Smooth muscle cell (in vitro differentiated cells): ENCODE measurements at regions not wholly inside any gene's neighbourhood (a gene's known extent, or its start where the extent isn't known, plus 50 kb on each side); places are given as distances from the start of the nearest gene placed in this dataset.
"Not testable (repeated sequence)": the region's sequence is repeated elsewhere in the genome, so short reads cannot be mapped to it uniquely, and the experiment has no call there.

ENCODE experiments used
- DNase-seq: peaks from one replicate; lab custom pipeline; 2025; ENCODE audit not compliant: unreplicated experiment; lab: John Stamatoyannopoulos, UW
- H2AFZ ChIP-seq: fragments of 200-600 bp; sonication (generic); 2 replicates; pipeline ENCODE4 v1.6.0; 2016; ENCODE audit warnings: antibody characterized with exemption, low read depth, mild to moderate bottlenecking
- H3F3A ChIP-seq: fragments of 200-600 bp; sonication (generic); 2 replicates; pipeline ENCODE4 v1.6.0; 2017; ENCODE audit warnings: antibody characterized with exemption, low read depth
- H3K27ac ChIP-seq: fragments of 200-600 bp; sonication (generic); 2 replicates; pipeline ENCODE4 v1.5.1; 2016; ENCODE audit warnings: low read depth, mild to moderate bottlenecking
- H3K27me3 ChIP-seq: fragments of 200-600 bp; sonication (generic); 2 replicates; pipeline ENCODE4 v1.6.1; 2016; ENCODE audit warnings: low read depth, mild to moderate bottlenecking
- H3K36me3 ChIP-seq: fragments of 200-600 bp; sonication (generic); 2 replicates; pipeline ENCODE4 v1.5.1; 2016; ENCODE audit warnings: low read depth
- H3K4me1 ChIP-seq: fragments of 200-600 bp; sonication (generic); 2 replicates; pipeline ENCODE4 v1.5.1; 2016; ENCODE audit warnings: low read depth
- H3K4me2 ChIP-seq: fragments of 200-600 bp; sonication (generic); 2 replicates; pipeline ENCODE4 v1.6.0; 2016; ENCODE audit warnings: mild to moderate bottlenecking
- H3K4me3 ChIP-seq: fragments of 200-600 bp; sonication (generic); 2 replicates; pipeline ENCODE4 v1.5.1; 2016; ENCODE audit warnings: mild to moderate bottlenecking
- H3K79me2 ChIP-seq: fragments of 200-600 bp; sonication (generic); 2 replicates; pipeline ENCODE4 v1.6.0; 2016; ENCODE audit warnings: low read depth, mild to moderate bottlenecking
- H3K9ac ChIP-seq: fragments of 200-600 bp; sonication (generic); 2 replicates; pipeline ENCODE4 v1.6.0; 2016; ENCODE audit warnings: low read depth
- H3K9me3 ChIP-seq: fragments of 200-600 bp; sonication (generic); replicated peaks from 2 replicates; pipeline ENCODE4 v1.5.1; 2016; ENCODE audit warnings: low read depth
- H4K20me1 ChIP-seq: fragments of 200-600 bp; sonication (generic); 2 replicates; pipeline ENCODE4 v1.6.0; 2016; ENCODE audit warnings: low read depth
- WGBS: methylation state at CpG from one replicate; pipeline ENCODE4 v1.1.7; 2016; ENCODE audit warnings: low lambda C conversion rate; 5-methylcytosine and 5-hydroxymethylcytosine counted together
- TF ChIP-seq, protein P1 (sequence below): fragments of 200-600 bp; sonication (generic); IDR thresholded peaks from 2 replicates; pipeline ENCODE4 v1.5.1; 2017; ENCODE audit warnings: borderline replicate concordance, mild to moderate bottlenecking, antibody characterized with exemption; ENCODE audit not compliant: insufficient read depth, poor library complexity, severe bottlenecking

GRCh38 chr1:226461087-226461486, 53.2 kb upstream of the PARP1 start:
- Histone ChIP-seq H3K9me3 (no peaks in the 10 kb centered on the region), H2AFZ (no peak overlapping the region), H3K4me3 (no peak overlapping the region), H3K9ac (no peak overlapping the region), H4K20me1 (no peaks in the 10 kb centered on the region), H3F3A (no peaks in the 10 kb centered on the region), H3K27me3 (no peaks in the 10 kb centered on the region), H3K27ac (no peak overlapping the region), H3K36me3 (no peaks in the 10 kb centered on the region), H3K4me2 (no peak overlapping the region), H3K4me1 (no peaks in the 10 kb centered on the region), H3K79me2 (no peaks in the 10 kb centered on the region)
- TF ChIP-seq, protein P1, sequence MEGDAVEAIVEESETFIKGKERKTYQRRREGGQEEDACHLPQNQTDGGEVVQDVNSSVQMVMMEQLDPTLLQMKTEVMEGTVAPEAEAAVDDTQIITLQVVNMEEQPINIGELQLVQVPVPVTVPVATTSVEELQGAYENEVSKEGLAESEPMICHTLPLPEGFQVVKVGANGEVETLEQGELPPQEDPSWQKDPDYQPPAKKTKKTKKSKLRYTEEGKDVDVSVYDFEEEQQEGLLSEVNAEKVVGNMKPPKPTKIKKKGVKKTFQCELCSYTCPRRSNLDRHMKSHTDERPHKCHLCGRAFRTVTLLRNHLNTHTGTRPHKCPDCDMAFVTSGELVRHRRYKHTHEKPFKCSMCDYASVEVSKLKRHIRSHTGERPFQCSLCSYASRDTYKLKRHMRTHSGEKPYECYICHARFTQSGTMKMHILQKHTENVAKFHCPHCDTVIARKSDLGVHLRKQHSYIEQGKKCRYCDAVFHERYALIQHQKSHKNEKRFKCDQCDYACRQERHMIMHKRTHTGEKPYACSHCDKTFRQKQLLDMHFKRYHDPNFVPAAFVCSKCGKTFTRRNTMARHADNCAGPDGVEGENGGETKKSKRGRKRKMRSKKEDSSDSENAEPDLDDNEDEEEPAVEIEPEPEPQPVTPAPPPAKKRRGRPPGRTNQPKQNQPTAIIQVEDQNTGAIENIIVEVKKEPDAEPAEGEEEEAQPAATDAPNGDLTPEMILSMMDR = no peak
- WGBS = 88% methylated on average over 4 of the region's 4 CpGs
- DNase-seq = no peak

DNA sequence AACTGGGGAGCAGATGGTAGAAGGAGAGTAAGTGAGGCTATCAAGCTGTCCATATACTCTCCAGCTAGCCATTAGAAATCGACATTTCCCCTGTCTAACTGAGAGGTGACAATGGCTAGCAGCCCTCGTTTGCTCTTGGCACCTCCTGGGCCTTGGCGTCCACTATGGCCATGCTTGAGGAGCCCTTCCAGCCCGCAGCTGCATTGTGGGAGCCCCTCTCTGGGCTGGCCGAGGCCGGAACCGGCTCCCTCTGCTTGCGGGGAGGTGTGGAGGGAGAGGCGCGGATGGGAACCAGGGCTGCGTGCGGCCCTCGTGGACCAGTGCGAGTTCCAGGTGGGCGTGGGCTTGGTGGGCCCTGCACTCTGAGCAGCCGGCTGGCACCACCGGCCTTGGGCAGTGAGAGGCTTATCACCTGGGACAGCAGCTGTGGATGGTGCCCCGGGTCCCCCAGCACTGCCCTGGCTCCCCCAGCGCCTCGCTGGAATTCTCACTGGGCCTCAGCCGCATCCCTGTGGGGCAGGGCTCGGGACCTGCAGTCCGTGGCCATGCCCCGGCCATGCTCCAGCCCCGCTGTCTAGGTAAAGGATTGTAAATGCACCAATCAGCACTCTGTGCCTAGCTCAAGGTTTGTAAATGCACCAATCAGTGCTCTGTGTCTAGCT, 56.2 kb upstream of the PARP1 start:
- no peaks in the 10 kb centered on the region for H3K79me2 ChIP-seq
- no peaks in the 10 kb centered on the region for H4K20me1 ChIP-seq
- no peaks in the 10 kb centered on the region for H3F3A ChIP-seq
- H3K27me3 ChIP-seq = no peaks in the 10 kb centered on the region
- 90% methylated on average over 18 of the region's 25 CpGs for WGBS
- H3K36me3 ChIP-seq = no peaks in the 10 kb centered on the region
- TF ChIP-seq, protein P1 = no peak
- no peak overlapping the region for H2AFZ ChIP-seq
- no peak overlapping the region for H3K4me2 ChIP-seq
- H3K4me3 ChIP-seq = no peak overlapping the region
- no peak for DNase-seq
- H3K9ac ChIP-seq = no peak overlapping the region
- no peaks in the 10 kb centered on the region for H3K4me1 ChIP-seq
- H3K27ac ChIP-seq = no peak overlapping the region
- H3K9me3 ChIP-seq = no peaks in the 10 kb centered on the region

GRCh38 chr1:226464587-226464971, 56.7 kb upstream of the PARP1 start:
- not testable (repeated sequence) for H2AFZ ChIP-seq, H3K27me3 ChIP-seq, H4K20me1 ChIP-seq, H3K27ac ChIP-seq, H3K36me3 ChIP-seq, H3K4me1 ChIP-seq, H3F3A ChIP-seq, H3K9ac ChIP-seq, DNase-seq, H3K4me3 ChIP-seq, H3K4me2 ChIP-seq, H3K9me3 ChIP-seq, H3K79me2 ChIP-seq
- 100% methylated on average over 2 of the region's 2 CpGs for WGBS

- Histone ChIP-seq H3K9me3 (no peaks in the 10 kb centered on the region), H2AFZ (no peak overlapping the region), H3K4me3 (no peak overlapping the region), H4K20me1 (no peaks in the 10 kb centered on the region), H3K36me3 (no peaks in the 10 kb centered on the region), H3K4me1 (no peaks in the 10 kb centered on the region), H3K27me3 (no peaks in the 10 kb centered on the region), H3K79me2 (no peaks in the 10 kb centered on the region), H3K9ac (no peak overlapping the region), H3F3A (no peaks in the 10 kb centered on the region), H3K27ac (no peak overlapping the region), H3K4me2 (no peak overlapping the region)
- 85% methylated on average over 5 of the region's 5 CpGs for WGBS
- no peak for DNase-seq
- TF ChIP-seq, protein P1 = no peak
Measured at GRCh38 chr1:226466296-226466695, 58.4 kb upstream of the PARP1 start.
